ENCODE measurements at regions not wholly inside any gene's neighbourhood (a gene's known extent, or its start where the extent isn't known, plus 50 kb on each side); places are given as distances from the start of the nearest gene placed in this dataset.

DNA sequence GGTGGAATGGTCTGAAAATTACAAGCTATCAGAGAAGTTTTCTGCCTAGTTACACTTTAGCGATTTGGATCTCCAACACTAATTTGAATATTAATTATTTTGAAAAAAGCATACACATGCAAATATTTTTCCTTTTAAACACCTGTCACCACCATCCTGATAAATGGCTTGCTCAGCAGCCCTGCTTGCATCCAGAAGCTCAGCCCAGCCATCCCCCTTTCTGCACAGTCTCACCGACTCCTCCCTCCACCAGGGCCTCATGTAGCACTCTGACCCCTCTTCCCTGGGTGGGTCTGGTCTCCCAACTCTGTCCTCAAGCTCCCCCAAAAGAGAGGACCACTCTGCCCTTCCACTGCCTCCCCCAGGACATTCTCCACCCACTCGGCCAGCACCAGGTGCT lies 70.0 kb downstream of the C5orf15 start:
- TF ChIP-seq, protein P1, sequence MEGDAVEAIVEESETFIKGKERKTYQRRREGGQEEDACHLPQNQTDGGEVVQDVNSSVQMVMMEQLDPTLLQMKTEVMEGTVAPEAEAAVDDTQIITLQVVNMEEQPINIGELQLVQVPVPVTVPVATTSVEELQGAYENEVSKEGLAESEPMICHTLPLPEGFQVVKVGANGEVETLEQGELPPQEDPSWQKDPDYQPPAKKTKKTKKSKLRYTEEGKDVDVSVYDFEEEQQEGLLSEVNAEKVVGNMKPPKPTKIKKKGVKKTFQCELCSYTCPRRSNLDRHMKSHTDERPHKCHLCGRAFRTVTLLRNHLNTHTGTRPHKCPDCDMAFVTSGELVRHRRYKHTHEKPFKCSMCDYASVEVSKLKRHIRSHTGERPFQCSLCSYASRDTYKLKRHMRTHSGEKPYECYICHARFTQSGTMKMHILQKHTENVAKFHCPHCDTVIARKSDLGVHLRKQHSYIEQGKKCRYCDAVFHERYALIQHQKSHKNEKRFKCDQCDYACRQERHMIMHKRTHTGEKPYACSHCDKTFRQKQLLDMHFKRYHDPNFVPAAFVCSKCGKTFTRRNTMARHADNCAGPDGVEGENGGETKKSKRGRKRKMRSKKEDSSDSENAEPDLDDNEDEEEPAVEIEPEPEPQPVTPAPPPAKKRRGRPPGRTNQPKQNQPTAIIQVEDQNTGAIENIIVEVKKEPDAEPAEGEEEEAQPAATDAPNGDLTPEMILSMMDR (IDR thresholded peaks at IDR 0.05; ENCODE audit: poor library complexity, severe bottlenecking): no peak
- Histone ChIP-seq H3K4me1 (ENCODE audit: insufficient read depth, poor library complexity, severe bottlenecking) (peaks cover 10% of the 10 kb centered on the region), H3K27me3 (ENCODE audit: insufficient read depth, poor library complexity, severe bottlenecking) (no peaks in the 10 kb centered on the region), H3K4me3 (ENCODE audit: severe bottlenecking) (no peak overlapping the region), H3K9me3 (ENCODE audit: severe bottlenecking) (no peaks in the 10 kb centered on the region), H3K27ac (ENCODE audit: poor library complexity, severe bottlenecking) (no peak overlapping the region), H3K36me3 (ENCODE audit: low read depth) (no peaks in the 10 kb centered on the region)
- ATAC-seq (ENCODE audit: low read depth) (no peak), DNase-seq (ENCODE audit: low spot score) (no peak)

DNA sequence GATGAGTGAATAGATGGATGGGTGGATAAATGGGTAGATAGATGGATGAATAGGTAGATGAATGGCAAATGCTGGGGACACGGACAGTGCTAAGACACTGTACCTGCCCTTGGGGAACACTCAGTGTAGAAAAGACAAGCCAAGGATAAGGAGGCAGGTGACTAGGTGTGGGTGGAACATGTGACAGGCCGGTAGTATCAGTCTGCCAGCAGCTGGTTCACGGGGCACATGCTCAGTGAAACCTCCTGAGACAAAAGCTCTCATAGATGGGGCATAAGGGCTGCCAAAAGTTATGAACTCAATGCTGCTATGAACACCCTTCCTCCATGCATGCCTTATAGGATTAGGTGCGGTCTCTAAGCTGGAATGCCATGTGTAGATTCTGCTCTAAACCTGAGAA lies 71.0 kb downstream of the C5orf15 start:
- TF ChIP-seq, protein P1 (IDR thresholded peaks at IDR 0.05; ENCODE audit: poor library complexity, severe bottlenecking): no peak
- no peak overlapping the region for H3K27ac ChIP-seq (ENCODE audit: poor library complexity, severe bottlenecking)
- H3K27me3 ChIP-seq (ENCODE audit: insufficient read depth, poor library complexity, severe bottlenecking): no peaks in the 10 kb centered on the region
- H3K36me3 ChIP-seq (ENCODE audit: low read depth): no peaks in the 10 kb centered on the region
- DNase-seq (ENCODE audit: low spot score): no peak
- no peak for ATAC-seq (ENCODE audit: low read depth)
- H3K4me1 ChIP-seq (ENCODE audit: insufficient read depth, poor library complexity, severe bottlenecking): peaks cover 10% of the 10 kb centered on the region
- no peak overlapping the region for H3K4me3 ChIP-seq (ENCODE audit: severe bottlenecking)
- no peaks in the 10 kb centered on the region for H3K9me3 ChIP-seq (ENCODE audit: severe bottlenecking)

DNA sequence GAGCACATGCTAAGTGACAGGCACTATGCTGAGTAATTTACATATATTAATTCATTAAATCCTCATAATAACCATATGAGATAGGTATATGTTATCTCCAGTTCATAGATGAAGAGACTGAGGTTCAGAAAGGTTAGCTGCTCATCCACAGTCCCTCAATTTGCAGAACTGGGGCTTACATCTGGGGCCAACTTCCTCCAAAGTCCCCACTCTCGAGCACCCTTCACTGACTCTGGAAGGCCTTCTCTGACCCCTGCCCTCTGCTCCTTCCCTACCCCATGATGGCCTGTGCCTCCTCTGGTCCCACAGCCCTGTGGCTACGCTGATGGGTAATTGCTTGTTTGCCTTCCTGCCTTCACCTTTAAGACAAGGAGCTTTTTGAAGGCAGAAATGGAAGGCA lies 71.6 kb downstream of the C5orf15 start:
- no peak overlapping the region for H3K27ac ChIP-seq (ENCODE audit: poor library complexity, severe bottlenecking)
- ATAC-seq (ENCODE audit: low read depth) (no peak), DNase-seq (ENCODE audit: low spot score) (no peak)
- no peaks in the 10 kb centered on the region for H3K36me3 ChIP-seq (ENCODE audit: low read depth)
- no peaks in the 10 kb centered on the region for H3K27me3 ChIP-seq (ENCODE audit: insufficient read depth, poor library complexity, severe bottlenecking)
- TF ChIP-seq, protein P1 (IDR thresholded peaks at IDR 0.05; ENCODE audit: poor library complexity, severe bottlenecking): no peak
- no peak overlapping the region for H3K4me3 ChIP-seq (ENCODE audit: severe bottlenecking)
- no peaks in the 10 kb centered on the region for H3K9me3 ChIP-seq (ENCODE audit: severe bottlenecking)
- H3K4me1 ChIP-seq (ENCODE audit: insufficient read depth, poor library complexity, severe bottlenecking): peaks cover 10% of the 10 kb centered on the region

DNA sequence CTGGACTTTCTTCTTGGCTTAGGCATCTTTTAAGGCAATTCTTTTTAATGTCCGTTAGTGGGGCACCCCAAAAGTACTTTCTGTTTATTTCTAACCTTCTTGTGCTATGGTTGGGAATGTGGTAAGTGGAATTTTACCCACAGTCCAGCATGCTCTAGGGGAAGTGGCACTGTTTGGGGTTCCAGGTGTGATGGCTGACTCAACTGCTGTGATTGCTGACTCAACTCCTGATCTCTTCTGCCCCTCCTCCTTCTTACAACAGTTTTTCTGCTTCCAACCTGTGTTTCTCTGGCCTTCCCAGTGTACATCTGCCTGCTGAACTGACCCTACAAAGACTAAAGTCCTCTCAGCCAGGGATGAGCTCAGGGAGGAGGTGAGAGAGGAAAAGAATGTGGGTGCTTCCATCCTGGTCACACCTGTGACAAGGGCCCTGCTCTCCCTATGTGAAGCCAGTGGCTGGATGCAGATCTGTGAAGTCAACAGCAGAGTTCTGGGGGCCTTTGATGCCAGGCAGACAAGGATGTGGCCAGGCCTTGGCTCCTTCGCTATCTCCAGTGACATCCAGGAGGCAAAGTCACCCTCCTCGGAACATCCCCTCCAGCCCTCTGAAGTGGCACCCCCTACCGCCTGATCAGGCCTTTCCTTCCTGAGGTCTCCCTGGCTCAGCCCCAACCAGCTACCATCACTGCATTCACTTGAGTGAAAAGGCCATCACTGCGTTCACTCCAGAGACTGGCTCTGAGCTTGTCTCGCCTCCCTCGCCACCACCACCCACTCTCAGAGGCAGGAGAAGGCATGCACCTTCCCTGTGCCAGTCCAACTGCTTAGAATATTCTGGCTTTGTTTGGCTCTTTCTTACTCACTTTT lies 72.2 kb downstream of the C5orf15 start:
- TF ChIP-seq, protein P1 (IDR thresholded peaks at IDR 0.05; ENCODE audit: poor library complexity, severe bottlenecking): no peak
- no peaks in the 10 kb centered on the region for H3K36me3 ChIP-seq (ENCODE audit: low read depth)
- no peak for DNase-seq (ENCODE audit: low spot score)
- H3K4me1 ChIP-seq (ENCODE audit: insufficient read depth, poor library complexity, severe bottlenecking): peaks cover 10% of the 10 kb centered on the region
- H3K4me3 ChIP-seq (ENCODE audit: severe bottlenecking): no peak overlapping the region
- no peaks in the 10 kb centered on the region for H3K9me3 ChIP-seq (ENCODE audit: severe bottlenecking)
- peak; percentile 80 for ATAC-seq (ENCODE audit: low read depth)
- H3K27ac ChIP-seq (ENCODE audit: poor library complexity, severe bottlenecking): no peak overlapping the region
- H3K27me3 ChIP-seq (ENCODE audit: insufficient read depth, poor library complexity, severe bottlenecking): no peaks in the 10 kb centered on the region

DNA sequence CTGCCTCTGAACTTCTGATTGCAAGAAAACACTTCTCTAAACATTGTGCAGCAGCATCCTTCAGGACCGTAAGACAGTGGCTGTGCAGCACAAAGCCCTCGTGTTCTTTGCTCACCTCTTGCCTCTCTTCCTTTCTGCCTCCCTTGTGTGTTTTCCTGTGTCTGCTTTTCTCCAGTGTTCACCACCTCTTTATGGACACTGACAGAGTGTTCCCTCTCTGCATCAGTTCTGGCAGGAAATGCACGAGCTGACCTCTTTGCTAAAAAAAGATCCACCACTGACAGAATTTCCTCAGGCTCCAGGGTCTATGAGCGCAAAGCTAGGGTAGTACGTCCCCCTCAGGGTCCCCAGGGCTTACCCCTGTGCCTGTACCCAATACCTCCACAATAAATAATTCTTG lies 74.3 kb downstream of the C5orf15 start:
- no peak overlapping the region for H3K4me3 ChIP-seq (ENCODE audit: severe bottlenecking)
- TF ChIP-seq, protein P1 (IDR thresholded peaks at IDR 0.05; ENCODE audit: poor library complexity, severe bottlenecking): no peak
- no peak for ATAC-seq (ENCODE audit: low read depth)

More for the DNA sequence above, 74.3 kb downstream of the C5orf15 start:
- Histone ChIP-seq H3K4me1 (ENCODE audit: insufficient read depth, poor library complexity, severe bottlenecking) (peaks cover 10% of the 10 kb centered on the region), H3K9me3 (ENCODE audit: severe bottlenecking) (no peaks in the 10 kb centered on the region), H3K27me3 (ENCODE audit: insufficient read depth, poor library complexity, severe bottlenecking) (no peaks in the 10 kb centered on the region), H3K36me3 (ENCODE audit: low read depth) (no peaks in the 10 kb centered on the region), H3K27ac (ENCODE audit: poor library complexity, severe bottlenecking) (no peak overlapping the region)
- DNase-seq (ENCODE audit: low spot score): no peak

All from RWPE2 (cell line).